Brain pericyte (primary cell): ENCODE measurements at regions not wholly inside any gene's neighbourhood (a gene's known extent, or its start where the extent isn't known, plus 50 kb on each side); places are given as distances from the start of the nearest gene placed in this dataset.
A peak's percentile ranks its signal among the peaks of the same experiment; 100 is the strongest.

Experiments
- DNase-seq: peaks from one replicate; pipeline ENCODE4 v3.0.0-alpha.2; 2012; ENCODE audit warnings: low read depth, low spot score

- DNase-seq, result no peak
Observed at GRCh38 chr3:148372206-148372875, 325.4 kb upstream of the AGTR1 start.

- no peak for DNase-seq
Observed at GRCh38 chr3:148373961-148374360, 323.7 kb upstream of the AGTR1 start.

- DNase-seq, result peak; percentile 41
Observed at GRCh38 chr3:148379763-148380382, 317.8 kb upstream of the AGTR1 start.

- no peak for DNase-seq
Observed at GRCh38 chr3:148381051-148381450, 316.7 kb upstream of the AGTR1 start.

- no peak for DNase-seq
Observed at GRCh38 chr3:148389916-148390315, 307.8 kb upstream of the AGTR1 start.

- DNase-seq, result no peak
Observed at GRCh38 chr3:148395821-148396220, 301.9 kb upstream of the AGTR1 start.

- DNase-seq, result no peak
Observed at GRCh38 chr3:148400754-148401153, 296.9 kb upstream of the AGTR1 start.

GRCh38 chr3:148408667-148409066, 289.0 kb upstream of the AGTR1 start:
- no peak for DNase-seq

- DNase-seq, result no peak
Observed at GRCh38 chr3:148420242-148420641, 277.5 kb upstream of the AGTR1 start.

- DNase-seq, result no peak
Observed at GRCh38 chr3:148428862-148429605, 268.7 kb upstream of the AGTR1 start.

GRCh38 chr3:148433665-148434064, 264.0 kb upstream of the AGTR1 start:
- DNase-seq, result no peak

- no peak for DNase-seq
Observed at GRCh38 chr3:148435534-148435933, 262.2 kb upstream of the AGTR1 start.

- DNase-seq, result no peak
Observed at GRCh38 chr3:148439254-148439822, 258.4 kb upstream of the AGTR1 start.

GRCh38 chr3:148441191-148441590, 256.5 kb upstream of the AGTR1 start:
- DNase-seq, result no peak

- DNase-seq, result no peak
Observed at GRCh38 chr3:148450819-148451218, 246.9 kb upstream of the AGTR1 start.

GRCh38 chr3:148451969-148452368, 245.7 kb upstream of the AGTR1 start:
- DNase-seq, result no peak

GRCh38 chr3:148453781-148454191, 243.9 kb upstream of the AGTR1 start:
- DNase-seq, result no peak

GRCh38 chr3:148455098-148455497, 242.6 kb upstream of the AGTR1 start:
- DNase-seq, result no peak

- no peak for DNase-seq
Observed at GRCh38 chr3:148457886-148458285, 239.8 kb upstream of the AGTR1 start.

- no peak for DNase-seq
Observed at GRCh38 chr3:148459931-148460513, 237.7 kb upstream of the AGTR1 start.

- DNase-seq, result no peak
Observed at GRCh38 chr3:148460686-148461085, 237.0 kb upstream of the AGTR1 start.

- no peak for DNase-seq
Observed at GRCh38 chr3:148464246-148464645, 233.5 kb upstream of the AGTR1 start.
